ENCODE measurements at regions not wholly inside any gene's neighbourhood (a gene's known extent, or its start where the extent isn't known, plus 50 kb on each side); places are given as distances from the start of the nearest gene placed in this dataset.

DNA sequence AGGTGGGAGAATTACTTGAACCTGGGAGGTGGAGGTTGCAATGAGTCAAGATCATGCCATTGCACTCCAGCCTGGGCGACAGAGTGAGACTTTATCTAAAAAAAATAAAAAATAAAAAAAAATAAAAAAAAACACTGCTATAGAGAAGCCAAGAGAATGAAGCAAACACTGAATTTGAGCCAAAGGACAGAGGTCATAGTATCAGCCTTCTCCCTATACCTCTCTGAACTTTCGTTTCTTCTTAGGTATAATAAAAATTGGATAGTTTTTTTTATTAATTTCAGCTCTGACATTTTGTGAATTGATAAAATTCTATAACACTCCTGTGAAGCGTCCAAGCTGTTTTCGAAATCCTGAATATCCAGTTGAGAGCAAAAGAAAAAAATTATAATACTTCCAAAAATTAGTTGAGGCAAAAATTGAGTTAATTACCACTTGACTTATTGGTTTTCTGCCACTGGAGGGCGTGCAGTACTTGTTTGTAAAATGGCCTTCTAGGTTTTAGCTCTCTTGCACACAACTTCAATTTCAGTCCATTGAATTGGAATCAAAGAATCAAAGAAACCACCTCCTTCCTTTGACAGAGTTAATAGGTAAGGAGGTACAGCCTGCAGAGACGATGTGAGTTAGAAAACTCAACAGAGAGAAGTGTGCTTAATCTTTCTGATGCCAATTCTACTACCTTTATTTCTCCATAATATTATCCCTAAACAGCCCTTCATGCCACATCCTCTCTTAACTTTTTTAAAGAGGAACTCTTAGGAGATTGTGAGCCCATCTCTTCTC, 143.2 kb downstream of the BBOX1 start:
- Histone ChIP-seq H2AFZ (ENCODE audit: low read depth, low read length) (no peak overlapping the region), H3K27ac (ENCODE audit: extremely low read depth, low read depth, low read length) (no peak overlapping the region), H3K4me3 (no peak overlapping the region), H3K4me2 (ENCODE audit: insufficient read depth, low read length) (no peak overlapping the region), H4K20me1 (replicated peaks; ENCODE audit: control insufficient read depth, insufficient read depth, low read length) (no peaks in the 10 kb centered on the region), H3K79me2 (ENCODE audit: control insufficient read depth, insufficient read depth, low read length) (no peaks in the 10 kb centered on the region), H3K36me3 (ENCODE audit: control insufficient read depth, insufficient read depth, low read length) (no peaks in the 10 kb centered on the region), H3K9me1 (ENCODE audit: control insufficient read depth, insufficient read depth, low read length) (no peaks in the 10 kb centered on the region), H3K9me3 (replicated peaks; ENCODE audit: control insufficient read depth, insufficient read depth, low read depth, low read length) (no peaks in the 10 kb centered on the region), H3K4me1 (replicated peaks in 1 of 2; ENCODE audit: control insufficient read depth in 2 of 2, insufficient read depth in 2 of 2, low read length in 2 of 2) (peaks cover 2 to 12% of the 10 kb centered on the region in 2 experiments; a peak in 2 of 5 replicates), H3K27me3 (ENCODE audit: control insufficient read depth in 2 of 2, insufficient read depth in 2 of 2, low read length in 2 of 2) (no peaks in the 10 kb centered on the region), H3K9ac (ENCODE audit: insufficient read depth in 1 of 2, low read depth in 2 of 2, low read length in 2 of 2) (no peak overlapping the region)
- intact Hi-C loops (cut with micrococcal nuclease), result loop anchor here (1.0 kb wide), 2 partner anchors 112 to 302 kb away; no protein-coding TSS in a partner anchor
- 19% methylated on average over 6 of the region's 6 CpGs for WGBS (ENCODE audit: insufficient coverage, low coverage, missing lambda C conversion rate)
- in situ Hi-C loops (cut with MboI), result loop anchor here (10.0 kb wide), 1 partner anchor 71 kb away; no protein-coding TSS in a partner anchor
- ChIA-PET POLR2A (interaction anchor here (0.6 to 0.7 kb wide), 2 partner anchors 47 to 114 kb away, joined by 3 read pairs; no protein-coding TSS in a partner anchor), CTCF (ENCODE audit: low intra/inter-chr PET ratio) (interaction anchor here (0.8 to 4.2 kb wide), 4 partner anchors 18 to 313 kb away, joined by 3 to 52 read pairs (median 10); no protein-coding TSS in a partner anchor)
- no TSS peak for BruUV-seq (replicated peaks)
- DNase-seq (ENCODE audit: extremely low read depth in 1 of 4, low spot score in 3 of 4) (peak; percentile 29 to 74 (median 36)), ATAC-seq (peak; percentile 81), FAIRE-seq (peak; percentile 84)
- TF ChIP-seq KAT7 (CRISPR knock-in tag; IDR thresholded peaks at IDR 0.05; ENCODE audit: borderline replicate concordance) (no peak), ARID2 (IDR thresholded peaks at IDR 0.05) (peak; percentile 79), RHOXF2B (CRISPR knock-in tag; conservative IDR thresholded peaks at IDR 0.05) (no peak), PURB (CRISPR knock-in tag; IDR thresholded peaks at IDR 0.05; ENCODE audit: low read depth) (no peak)
- TF ChIP-seq, protein P1, sequence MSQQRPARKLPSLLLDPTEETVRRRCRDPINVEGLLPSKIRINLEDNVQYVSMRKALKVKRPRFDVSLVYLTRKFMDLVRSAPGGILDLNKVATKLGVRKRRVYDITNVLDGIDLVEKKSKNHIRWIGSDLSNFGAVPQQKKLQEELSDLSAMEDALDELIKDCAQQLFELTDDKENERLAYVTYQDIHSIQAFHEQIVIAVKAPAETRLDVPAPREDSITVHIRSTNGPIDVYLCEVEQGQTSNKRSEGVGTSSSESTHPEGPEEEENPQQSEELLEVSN (IDR thresholded peaks at IDR 0.05; ENCODE audit: borderline replicate concordance in 1 of 2, extremely low read depth in 1 of 2, insufficient read depth in 1 of 2, insufficient read length in 1 of 2, low read depth in 1 of 2, low read length in 1 of 2, poor library complexity in 1 of 2, severe bottlenecking in 1 of 2), result no peak
- TF ChIP-seq, protein P2, sequence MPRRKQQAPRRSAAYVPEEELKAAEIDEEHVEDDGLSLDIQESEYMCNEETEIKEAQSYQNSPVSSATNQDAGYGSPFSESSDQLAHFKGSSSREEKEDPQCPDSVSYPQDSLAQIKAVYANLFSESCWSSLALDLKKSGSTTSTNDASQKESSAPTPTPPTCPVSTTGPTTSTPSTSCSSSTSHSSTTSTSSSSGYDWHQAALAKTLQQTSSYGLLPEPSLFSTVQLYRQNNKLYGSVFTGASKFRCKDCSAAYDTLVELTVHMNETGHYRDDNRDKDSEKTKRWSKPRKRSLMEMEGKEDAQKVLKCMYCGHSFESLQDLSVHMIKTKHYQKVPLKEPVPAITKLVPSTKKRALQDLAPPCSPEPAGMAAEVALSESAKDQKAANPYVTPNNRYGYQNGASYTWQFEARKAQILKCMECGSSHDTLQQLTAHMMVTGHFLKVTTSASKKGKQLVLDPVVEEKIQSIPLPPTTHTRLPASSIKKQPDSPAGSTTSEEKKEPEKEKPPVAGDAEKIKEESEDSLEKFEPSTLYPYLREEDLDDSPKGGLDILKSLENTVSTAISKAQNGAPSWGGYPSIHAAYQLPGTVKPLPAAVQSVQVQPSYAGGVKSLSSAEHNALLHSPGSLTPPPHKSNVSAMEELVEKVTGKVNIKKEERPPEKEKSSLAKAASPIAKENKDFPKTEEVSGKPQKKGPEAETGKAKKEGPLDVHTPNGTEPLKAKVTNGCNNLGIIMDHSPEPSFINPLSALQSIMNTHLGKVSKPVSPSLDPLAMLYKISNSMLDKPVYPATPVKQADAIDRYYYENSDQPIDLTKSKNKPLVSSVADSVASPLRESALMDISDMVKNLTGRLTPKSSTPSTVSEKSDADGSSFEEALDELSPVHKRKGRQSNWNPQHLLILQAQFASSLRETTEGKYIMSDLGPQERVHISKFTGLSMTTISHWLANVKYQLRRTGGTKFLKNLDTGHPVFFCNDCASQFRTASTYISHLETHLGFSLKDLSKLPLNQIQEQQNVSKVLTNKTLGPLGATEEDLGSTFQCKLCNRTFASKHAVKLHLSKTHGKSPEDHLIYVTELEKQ (CRISPR knock-in tag; IDR thresholded peaks at IDR 0.05), result no peak
- TF ChIP-seq, protein P3, sequence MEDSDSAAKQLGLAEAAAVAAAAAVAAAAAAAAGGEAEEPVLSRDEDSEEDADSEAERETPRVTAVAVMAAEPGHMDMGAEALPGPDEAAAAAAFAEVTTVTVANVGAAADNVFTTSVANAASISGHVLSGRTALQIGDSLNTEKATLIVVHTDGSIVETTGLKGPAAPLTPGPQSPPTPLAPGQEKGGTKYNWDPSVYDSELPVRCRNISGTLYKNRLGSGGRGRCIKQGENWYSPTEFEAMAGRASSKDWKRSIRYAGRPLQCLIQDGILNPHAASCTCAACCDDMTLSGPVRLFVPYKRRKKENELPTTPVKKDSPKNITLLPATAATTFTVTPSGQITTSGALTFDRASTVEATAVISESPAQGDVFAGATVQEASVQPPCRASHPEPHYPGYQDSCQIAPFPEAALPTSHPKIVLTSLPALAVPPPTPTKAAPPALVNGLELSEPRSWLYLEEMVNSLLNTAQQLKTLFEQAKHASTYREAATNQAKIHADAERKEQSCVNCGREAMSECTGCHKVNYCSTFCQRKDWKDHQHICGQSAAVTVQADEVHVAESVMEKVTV (CRISPR knock-in tag; IDR thresholded peaks at IDR 0.05), result peak; percentile 85

All from K562 (cell line).